ENCODE measurements at regions not wholly inside any gene's neighbourhood (a gene's known extent, or its start where the extent isn't known, plus 50 kb on each side); places are given as distances from the start of the nearest gene placed in this dataset.

DNA sequence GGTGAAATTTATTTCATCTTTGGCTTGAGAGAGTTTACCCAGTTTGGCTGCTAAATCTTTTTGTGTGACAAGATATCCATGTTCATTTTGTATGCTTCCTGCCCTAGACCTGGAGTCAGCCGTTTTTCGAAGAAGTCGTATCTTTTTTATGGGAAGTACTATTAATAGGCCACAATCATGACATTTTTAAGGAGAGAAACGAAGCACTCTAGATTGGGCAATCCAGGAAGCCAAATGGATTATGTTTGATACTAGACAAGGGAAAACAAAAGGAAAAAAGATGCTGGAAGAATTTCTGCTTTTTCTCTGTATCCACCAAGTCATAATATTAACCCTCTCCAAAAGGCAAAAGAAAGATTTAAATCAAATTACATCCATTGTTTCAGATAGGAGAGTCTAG lies 214.6 kb downstream of the HDGFL1 start:
- Mint-ChIP-seq H3K9me3 (peaks cover 42% of the 10 kb centered on the region), H3K27me3 (no peaks in the 10 kb centered on the region), H3K36me3 (ENCODE audit: low read depth) (no peaks in the 10 kb centered on the region), H3K4me1 (ENCODE audit: low read depth) (no peaks in the 10 kb centered on the region), H3K27ac (no peak overlapping the region), H3K4me3 (no peak overlapping the region)
- intact Hi-C loops (cut with micrococcal nuclease), result no loop called here

GRCh38 chr6:22784601-22785410 lies 215.4 kb downstream of the HDGFL1 start:
- no peak overlapping the region for H3K4me3 Mint-ChIP-seq
- H3K27ac Mint-ChIP-seq, result no peak overlapping the region
- H3K36me3 Mint-ChIP-seq (ENCODE audit: low read depth), result no peaks in the 10 kb centered on the region
- intact Hi-C loops (cut with micrococcal nuclease), result no loop called here
- no peaks in the 10 kb centered on the region for H3K27me3 Mint-ChIP-seq
- H3K9me3 Mint-ChIP-seq, result peaks cover 33% of the 10 kb centered on the region
- H3K4me1 Mint-ChIP-seq (ENCODE audit: low read depth), result no peaks in the 10 kb centered on the region

DNA sequence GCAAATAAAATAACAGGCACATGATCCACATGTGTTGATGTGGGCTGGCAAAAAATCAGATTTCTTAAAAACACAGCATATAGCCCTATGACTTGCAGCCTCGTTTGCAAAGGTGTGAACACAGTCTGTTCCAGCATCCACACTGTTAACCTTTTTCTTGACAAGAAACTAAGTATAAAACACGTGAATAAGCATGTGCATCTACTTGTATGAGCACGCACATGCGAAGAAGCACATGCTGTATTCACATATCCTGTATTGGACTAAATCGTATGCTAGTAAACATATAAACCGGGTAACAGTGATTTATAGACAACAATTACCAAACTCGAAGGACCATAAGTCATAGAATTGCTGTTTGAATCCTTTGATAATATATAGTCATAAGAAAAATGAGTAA lies 218.7 kb downstream of the HDGFL1 start:
- no peak overlapping the region for H3K27ac Mint-ChIP-seq
- intact Hi-C loops (cut with micrococcal nuclease), result no loop called here
- peaks cover 37% of the 10 kb centered on the region for H3K9me3 Mint-ChIP-seq
- no peaks in the 10 kb centered on the region for H3K36me3 Mint-ChIP-seq (ENCODE audit: low read depth)
- no peaks in the 10 kb centered on the region for H3K27me3 Mint-ChIP-seq
- no peak overlapping the region for H3K4me3 Mint-ChIP-seq
- no peaks in the 10 kb centered on the region for H3K4me1 Mint-ChIP-seq (ENCODE audit: low read depth)

GRCh38 chr6:22789315-22789714 lies 219.9 kb downstream of the HDGFL1 start:
- Mint-ChIP-seq H3K4me3 (no peak overlapping the region), H3K27me3 (no peaks in the 10 kb centered on the region), H3K36me3 (ENCODE audit: low read depth) (no peaks in the 10 kb centered on the region), H3K27ac (no peak overlapping the region), H3K4me1 (ENCODE audit: low read depth) (no peaks in the 10 kb centered on the region), H3K9me3 (peaks cover 37% of the 10 kb centered on the region)
- intact Hi-C loops (cut with micrococcal nuclease), result no loop called here

DNA sequence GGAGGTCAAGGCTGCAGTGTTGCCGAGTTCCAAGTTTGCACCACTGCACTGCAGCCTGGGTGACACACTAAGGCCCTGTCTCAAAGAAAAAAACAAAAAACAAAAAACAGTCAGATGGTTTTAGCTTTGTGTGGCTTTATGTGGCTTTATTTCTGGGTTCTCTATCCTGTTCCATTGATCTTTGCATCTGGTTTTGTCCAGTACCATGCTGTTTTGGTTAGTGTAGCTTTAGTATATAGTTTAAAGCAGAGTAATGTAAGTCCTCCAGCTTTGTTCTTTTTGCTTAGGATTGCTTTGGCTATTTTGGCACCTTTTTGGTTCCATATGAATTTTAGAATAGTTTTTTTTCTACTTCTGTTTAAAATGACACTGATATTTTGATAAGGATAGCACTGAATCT lies 225.5 kb downstream of the HDGFL1 start:
- Mint-ChIP-seq H3K36me3 (ENCODE audit: low read depth) (no peaks in the 10 kb centered on the region), H3K4me1 (ENCODE audit: low read depth) (no peaks in the 10 kb centered on the region), H3K27ac (no peak overlapping the region), H3K9me3 (peaks cover 65% of the 10 kb centered on the region), H3K27me3 (no peaks in the 10 kb centered on the region), H3K4me3 (no peak overlapping the region)
- intact Hi-C loops (cut with micrococcal nuclease), result no loop called here

DNA sequence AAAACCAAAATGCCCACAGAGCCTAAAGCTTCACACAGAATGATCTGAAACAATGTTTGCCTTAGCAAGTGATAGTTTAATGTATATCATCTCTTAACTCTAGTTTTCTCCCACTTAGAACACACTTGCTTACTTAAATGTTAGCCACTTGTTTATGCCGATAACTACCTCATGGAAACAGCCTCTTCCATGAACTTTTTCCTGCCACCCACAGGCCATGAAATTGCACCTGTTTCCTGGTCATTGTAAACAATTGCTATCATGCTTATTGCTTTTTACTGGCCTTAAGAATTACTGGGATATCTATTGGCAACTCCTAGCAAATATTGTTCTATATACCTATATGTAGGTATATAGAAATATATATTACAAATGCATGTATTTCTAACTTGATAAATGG lies 231.1 kb downstream of the HDGFL1 start:
- H3K4me3 Mint-ChIP-seq, result no peak overlapping the region
- H3K9me3 Mint-ChIP-seq, result peaks cover 44% of the 10 kb centered on the region
- no peaks in the 10 kb centered on the region for H3K36me3 Mint-ChIP-seq (ENCODE audit: low read depth)
- intact Hi-C loops (cut with micrococcal nuclease), result no loop called here
- no peaks in the 10 kb centered on the region for H3K27me3 Mint-ChIP-seq
- H3K27ac Mint-ChIP-seq, result no peak overlapping the region
- no peaks in the 10 kb centered on the region for H3K4me1 Mint-ChIP-seq (ENCODE audit: low read depth)

GRCh38 chr6:22801831-22802230 lies 232.5 kb downstream of the HDGFL1 start:
- Mint-ChIP-seq H3K27me3 (no peaks in the 10 kb centered on the region), H3K4me3 (no peak overlapping the region), H3K36me3 (ENCODE audit: low read depth) (no peaks in the 10 kb centered on the region), H3K4me1 (ENCODE audit: low read depth) (no peaks in the 10 kb centered on the region), H3K27ac (no peak overlapping the region), H3K9me3 (peaks cover 37% of the 10 kb centered on the region)
- intact Hi-C loops (cut with micrococcal nuclease), result no loop called here

DNA sequence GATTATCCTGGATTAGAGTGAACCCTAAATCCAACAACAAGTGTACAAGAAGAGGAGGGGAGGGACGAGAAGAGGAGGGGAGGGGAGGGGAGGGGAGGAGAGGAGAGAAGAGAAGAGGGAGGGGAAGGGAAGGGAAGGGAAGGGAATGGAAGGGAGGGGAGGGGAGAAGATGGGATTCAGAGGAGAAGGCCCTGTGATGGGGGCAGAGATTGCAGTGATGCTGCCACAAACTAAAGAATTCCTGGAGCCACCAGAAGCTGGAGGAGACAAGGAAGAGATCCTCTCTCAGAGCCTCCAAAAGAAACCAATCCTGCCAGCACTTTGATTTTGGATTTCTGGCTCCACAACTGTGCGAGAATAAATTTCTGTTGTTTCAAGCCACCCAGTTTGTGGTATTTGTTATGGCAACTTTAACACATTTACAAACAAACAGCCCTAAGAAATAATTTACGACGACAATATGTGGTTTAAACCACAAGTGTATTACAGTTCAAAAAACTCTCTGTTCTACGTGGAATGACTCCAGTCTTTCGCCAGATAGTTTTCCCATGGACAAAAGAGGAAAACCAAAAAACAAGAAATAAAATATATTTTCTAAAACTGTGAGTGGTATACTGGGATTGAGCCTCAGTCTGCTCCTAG lies 235.4 kb downstream of the HDGFL1 start:
- Mint-ChIP-seq H3K27me3 (no peaks in the 10 kb centered on the region), H3K27ac (no peak overlapping the region), H3K4me1 (ENCODE audit: low read depth) (no peaks in the 10 kb centered on the region), H3K36me3 (ENCODE audit: low read depth) (no peaks in the 10 kb centered on the region), H3K9me3 (peaks cover 27% of the 10 kb centered on the region), H3K4me3 (no peak overlapping the region)
- intact Hi-C loops (cut with micrococcal nuclease), result no loop called here

- no peaks in the 10 kb centered on the region for H3K4me1 Mint-ChIP-seq (ENCODE audit: low read depth)
- H3K27me3 Mint-ChIP-seq, result no peaks in the 10 kb centered on the region
- H3K36me3 Mint-ChIP-seq (ENCODE audit: low read depth), result no peaks in the 10 kb centered on the region
- H3K9me3 Mint-ChIP-seq, result peaks cover 21% of the 10 kb centered on the region
- no peak overlapping the region for H3K4me3 Mint-ChIP-seq
- no peak overlapping the region for H3K27ac Mint-ChIP-seq
- intact Hi-C loops (cut with micrococcal nuclease), result no loop called here
Observed at GRCh38 chr6:22807261-22807660, 237.9 kb downstream of the HDGFL1 start.

DNA sequence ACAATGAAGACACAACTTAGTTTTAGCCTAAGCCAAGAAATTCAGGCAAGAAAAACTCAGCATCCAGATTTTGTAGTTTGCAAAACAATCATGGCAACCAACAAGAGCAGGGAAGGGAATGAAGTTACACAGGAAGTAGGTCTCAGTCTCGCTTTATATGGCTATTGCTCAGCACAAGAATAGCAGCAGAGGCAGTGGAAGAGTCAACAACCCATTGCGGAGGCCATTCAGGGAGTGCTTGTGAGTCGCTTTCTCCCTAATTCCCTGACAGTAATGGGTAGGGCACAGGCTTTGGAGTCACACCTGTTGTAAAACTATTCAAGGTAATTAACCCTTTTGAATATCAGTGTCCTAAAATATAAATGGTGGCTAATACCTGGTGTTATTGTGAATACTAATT lies 238.5 kb downstream of the HDGFL1 start:
- peaks cover 15% of the 10 kb centered on the region for H3K9me3 Mint-ChIP-seq
- no peaks in the 10 kb centered on the region for H3K27me3 Mint-ChIP-seq
- no peaks in the 10 kb centered on the region for H3K4me1 Mint-ChIP-seq (ENCODE audit: low read depth)
- intact Hi-C loops (cut with micrococcal nuclease), result no loop called here
- no peaks in the 10 kb centered on the region for H3K36me3 Mint-ChIP-seq (ENCODE audit: low read depth)
- no peak overlapping the region for H3K27ac Mint-ChIP-seq
- H3K4me3 Mint-ChIP-seq, result no peak overlapping the region

DNA sequence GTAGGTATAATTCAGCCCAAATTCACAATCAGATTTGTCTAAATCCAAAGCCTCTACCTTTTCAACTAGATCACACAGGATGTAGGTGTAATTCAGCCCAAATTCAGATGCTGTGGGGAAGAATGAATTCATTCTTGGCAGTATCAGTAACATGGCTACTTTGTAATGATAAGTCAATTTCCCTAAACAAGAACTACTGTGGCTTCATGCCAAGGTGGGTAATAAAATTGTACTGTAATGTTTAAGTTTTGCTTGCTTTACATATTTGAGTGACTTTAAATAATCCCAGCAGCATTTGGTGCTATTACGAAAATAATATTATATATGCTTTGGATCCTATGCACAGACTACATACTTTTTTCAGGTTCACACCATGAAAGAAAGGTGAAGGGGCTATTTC lies 239.1 kb downstream of the HDGFL1 start:
- Mint-ChIP-seq H3K4me1 (ENCODE audit: low read depth) (no peaks in the 10 kb centered on the region), H3K27ac (no peak overlapping the region), H3K36me3 (ENCODE audit: low read depth) (no peaks in the 10 kb centered on the region), H3K27me3 (no peaks in the 10 kb centered on the region), H3K4me3 (no peak overlapping the region), H3K9me3 (peaks cover 9% of the 10 kb centered on the region)
- intact Hi-C loops (cut with micrococcal nuclease), result no loop called here

- H3K4me1 Mint-ChIP-seq (ENCODE audit: low read depth), result no peaks in the 10 kb centered on the region
- intact Hi-C loops (cut with micrococcal nuclease), result no loop called here
- peaks cover 6% of the 10 kb centered on the region for H3K9me3 Mint-ChIP-seq
- no peak overlapping the region for H3K4me3 Mint-ChIP-seq
- H3K27me3 Mint-ChIP-seq, result no peaks in the 10 kb centered on the region
- H3K36me3 Mint-ChIP-seq (ENCODE audit: low read depth), result no peaks in the 10 kb centered on the region
- no peak overlapping the region for H3K27ac Mint-ChIP-seq
Observed at GRCh38 chr6:22809370-22809769, 240.0 kb downstream of the HDGFL1 start.

GRCh38 chr6:22819209-22819608 lies 249.8 kb downstream of the HDGFL1 start:
- Mint-ChIP-seq H3K27me3 (no peaks in the 10 kb centered on the region), H3K4me1 (ENCODE audit: low read depth) (no peaks in the 10 kb centered on the region), H3K36me3 (ENCODE audit: low read depth) (no peaks in the 10 kb centered on the region), H3K4me3 (no peak overlapping the region), H3K9me3 (peaks cover 36% of the 10 kb centered on the region), H3K27ac (no peak overlapping the region)
- intact Hi-C loops (cut with micrococcal nuclease), result no loop called here

GRCh38 chr6:22821664-22822320 lies 252.4 kb downstream of the HDGFL1 start:
- Mint-ChIP-seq H3K4me1 (ENCODE audit: low read depth) (no peaks in the 10 kb centered on the region), H3K36me3 (ENCODE audit: low read depth) (no peaks in the 10 kb centered on the region), H3K27ac (no peak overlapping the region), H3K27me3 (no peaks in the 10 kb centered on the region), H3K9me3 (peaks cover 22% of the 10 kb centered on the region), H3K4me3 (no peak overlapping the region)
- intact Hi-C loops (cut with micrococcal nuclease), result no loop called here

Data from dendritic cell treated with granulocyte-macrophage colony-stimulating factor and Interleukin-4, amounts not matched to agents 40 ng/mL and 50 ng/mL, for 4 days (primary cell).